HG03469 (cell line): ENCODE measurements at regions not wholly inside any gene's neighbourhood (a gene's known extent, or its start where the extent isn't known, plus 50 kb on each side); places are given as distances from the start of the nearest gene placed in this dataset.

ENCODE experiments used
- ATAC-seq: cut with Tn5 transposase; IDR thresholded peaks from one replicate; pipeline ENCODE4 v1.9.1; 2021; ENCODE audit warnings: mild to moderate bottlenecking, moderate library complexity, moderate number of reproducible peaks; ENCODE audit not compliant: unreplicated experiment

GRCh38 chr1:209268479-209268878 is 315.0 kb upstream of the CAMK1G start:
- ATAC-seq: no peak

GRCh38 chr1:209276321-209276720 is 307.2 kb upstream of the CAMK1G start:
- no peak for ATAC-seq

- ATAC-seq: no peak
Measured at GRCh38 chr1:209277662-209278061, 305.9 kb upstream of the CAMK1G start.

GRCh38 chr1:209291715-209292114 is 291.8 kb upstream of the CAMK1G start:
- ATAC-seq: no peak

GRCh38 chr1:209302779-209303568 is 280.5 kb upstream of the CAMK1G start:
- no peak for ATAC-seq

GRCh38 chr1:209304166-209304565 is 279.3 kb upstream of the CAMK1G start:
- no peak for ATAC-seq

GRCh38 chr1:209305221-209305954 is 278.1 kb upstream of the CAMK1G start:
- ATAC-seq: no peak

- no peak for ATAC-seq
Measured at GRCh38 chr1:209307846-209308245, 275.7 kb upstream of the CAMK1G start.

- ATAC-seq: no peak
Measured at GRCh38 chr1:209309198-209309597, 274.3 kb upstream of the CAMK1G start.

GRCh38 chr1:209311770-209312169 is 271.7 kb upstream of the CAMK1G start:
- no peak for ATAC-seq

- ATAC-seq: no peak
Measured at GRCh38 chr1:209316929-209317328, 266.6 kb upstream of the CAMK1G start.

GRCh38 chr1:209318181-209319056 is 265.1 kb upstream of the CAMK1G start:
- ATAC-seq: no peak

- ATAC-seq: no peak
Measured at GRCh38 chr1:209319057-209319432, 264.5 kb upstream of the CAMK1G start.

- ATAC-seq: no peak
Measured at GRCh38 chr1:209319549-209319948, 264.0 kb upstream of the CAMK1G start.

- no peak for ATAC-seq
Measured at GRCh38 chr1:209323743-209324142, 259.8 kb upstream of the CAMK1G start.

GRCh38 chr1:209324901-209325871 is 258.3 kb upstream of the CAMK1G start:
- no peak for ATAC-seq

- no peak for ATAC-seq
Measured at GRCh38 chr1:209326076-209326475, 257.4 kb upstream of the CAMK1G start.

GRCh38 chr1:209326831-209327230 is 256.7 kb upstream of the CAMK1G start:
- no peak for ATAC-seq

- ATAC-seq: no peak
Measured at GRCh38 chr1:209328196-209328595, 255.3 kb upstream of the CAMK1G start.

- ATAC-seq: peak; percentile 46
Measured at GRCh38 chr1:209335178-209335577, 248.3 kb upstream of the CAMK1G start.
